Omental fat pad (tissue), 3 donors: ENCODE measurements at regions not wholly inside any gene's neighbourhood (a gene's known extent, or its start where the extent isn't known, plus 50 kb on each side); places are given as distances from the start of the nearest gene placed in this dataset.

Experiments
- ATAC-seq: fragments of 150-250 bp; one replicate; pipeline ENCODE4 v1.9.1; 2016; ENCODE audit warnings: mild to moderate bottlenecking, moderate library complexity; ENCODE audit not compliant: low FRiP score
- DNase-seq: peaks from one replicate; pipeline ENCODE4 v3.0.0-alpha.2; 2019; ENCODE audit warnings: low spot score
- TF ChIP-seq, protein P1 (sequence below), 3 donors: fragments of 450-650 bp; IDR thresholded peaks; one replicate each; pipeline ENCODE4 v1.5.1; 2016 to 2017; ENCODE audit warnings: antibody characterized with exemption in 3 of 3, mild to moderate bottlenecking in 3 of 3, moderate library complexity in 2 of 3

- no peak for DNase-seq
- TF ChIP-seq, protein P1, sequence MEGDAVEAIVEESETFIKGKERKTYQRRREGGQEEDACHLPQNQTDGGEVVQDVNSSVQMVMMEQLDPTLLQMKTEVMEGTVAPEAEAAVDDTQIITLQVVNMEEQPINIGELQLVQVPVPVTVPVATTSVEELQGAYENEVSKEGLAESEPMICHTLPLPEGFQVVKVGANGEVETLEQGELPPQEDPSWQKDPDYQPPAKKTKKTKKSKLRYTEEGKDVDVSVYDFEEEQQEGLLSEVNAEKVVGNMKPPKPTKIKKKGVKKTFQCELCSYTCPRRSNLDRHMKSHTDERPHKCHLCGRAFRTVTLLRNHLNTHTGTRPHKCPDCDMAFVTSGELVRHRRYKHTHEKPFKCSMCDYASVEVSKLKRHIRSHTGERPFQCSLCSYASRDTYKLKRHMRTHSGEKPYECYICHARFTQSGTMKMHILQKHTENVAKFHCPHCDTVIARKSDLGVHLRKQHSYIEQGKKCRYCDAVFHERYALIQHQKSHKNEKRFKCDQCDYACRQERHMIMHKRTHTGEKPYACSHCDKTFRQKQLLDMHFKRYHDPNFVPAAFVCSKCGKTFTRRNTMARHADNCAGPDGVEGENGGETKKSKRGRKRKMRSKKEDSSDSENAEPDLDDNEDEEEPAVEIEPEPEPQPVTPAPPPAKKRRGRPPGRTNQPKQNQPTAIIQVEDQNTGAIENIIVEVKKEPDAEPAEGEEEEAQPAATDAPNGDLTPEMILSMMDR (IDR thresholded peaks at IDR 0.05): no peak
- ATAC-seq: no peak
Observed at GRCh38 chr14:34251662-34252061, 210.4 kb downstream of the SPTSSA start.

GRCh38 chr14:34250959-34251358, 211.1 kb downstream of the SPTSSA start:
- TF ChIP-seq, protein P1 (IDR thresholded peaks at IDR 0.05): no peak
- peak; percentile 31 for ATAC-seq
- no peak for DNase-seq

DNA sequence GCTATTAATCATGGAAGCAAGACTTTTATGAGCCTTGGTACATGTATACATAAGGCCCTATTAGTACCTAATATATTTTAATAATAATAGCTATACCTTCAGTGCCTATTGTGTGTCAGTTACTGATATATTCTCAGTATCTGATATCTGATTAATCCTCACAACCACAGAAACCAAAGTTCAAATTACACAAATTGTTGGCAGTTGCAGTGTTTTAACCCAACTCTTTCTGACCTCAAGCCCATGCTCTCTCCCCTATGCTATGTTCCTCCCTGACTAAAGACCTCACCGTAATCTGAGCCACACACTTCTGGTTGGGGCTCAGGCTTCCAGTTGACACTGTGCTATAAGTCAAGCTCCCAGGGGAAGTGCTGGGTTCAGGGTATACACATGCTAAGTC, 214.4 kb downstream of the SPTSSA start:
- TF ChIP-seq, protein P1 (IDR thresholded peaks at IDR 0.05): no peak

DNA sequence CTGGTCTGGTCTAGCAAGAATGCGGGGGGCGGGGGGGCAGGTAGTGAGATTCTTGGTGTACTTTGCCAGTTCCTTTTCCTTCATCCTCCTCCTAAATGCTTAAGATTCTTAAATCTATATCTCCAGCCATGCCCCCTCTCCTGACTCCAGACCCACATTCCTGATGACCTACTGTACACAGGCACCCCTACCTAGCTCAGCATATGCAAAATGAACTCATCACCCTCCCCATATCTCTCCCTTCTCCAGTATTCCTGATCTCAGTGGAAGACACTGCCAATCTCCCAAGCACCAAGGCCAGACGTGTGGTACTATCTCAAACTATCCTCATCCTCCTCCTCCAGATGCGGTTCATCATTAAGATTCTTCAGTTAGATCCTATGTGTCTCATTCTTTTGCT, 215.8 kb downstream of the SPTSSA start:
- TF ChIP-seq, protein P1 (IDR thresholded peaks at IDR 0.05): no peak
- DNase-seq: no peak

More for the DNA sequence above, 214.4 kb downstream of the SPTSSA start:
- no peak for ATAC-seq
- no peak for DNase-seq

DNA sequence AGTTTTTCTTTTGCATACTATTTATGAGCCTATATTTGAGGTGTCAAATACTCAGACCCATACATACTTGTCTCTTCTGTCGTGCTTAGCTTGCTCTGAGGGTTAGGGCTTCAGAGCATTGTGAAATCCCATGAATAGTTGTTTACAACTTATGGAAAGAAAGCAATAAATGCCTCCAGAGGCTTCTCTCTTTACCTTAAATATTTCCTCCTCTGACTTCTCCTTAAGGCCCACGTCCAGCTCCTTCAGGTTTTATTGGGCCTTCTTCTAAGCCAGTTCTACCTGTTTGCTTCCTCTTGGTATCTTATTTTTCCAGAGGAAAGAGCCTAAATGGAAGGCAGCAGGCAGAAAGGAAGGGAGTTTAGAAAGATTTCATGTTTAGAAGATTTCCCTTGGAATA, 218.6 kb downstream of the SPTSSA start:
- no peak for DNase-seq
- ATAC-seq: no peak
- TF ChIP-seq, protein P1 (IDR thresholded peaks at IDR 0.05): no peak

More for the DNA sequence above, 215.8 kb downstream of the SPTSSA start:
- ATAC-seq: no peak

DNA sequence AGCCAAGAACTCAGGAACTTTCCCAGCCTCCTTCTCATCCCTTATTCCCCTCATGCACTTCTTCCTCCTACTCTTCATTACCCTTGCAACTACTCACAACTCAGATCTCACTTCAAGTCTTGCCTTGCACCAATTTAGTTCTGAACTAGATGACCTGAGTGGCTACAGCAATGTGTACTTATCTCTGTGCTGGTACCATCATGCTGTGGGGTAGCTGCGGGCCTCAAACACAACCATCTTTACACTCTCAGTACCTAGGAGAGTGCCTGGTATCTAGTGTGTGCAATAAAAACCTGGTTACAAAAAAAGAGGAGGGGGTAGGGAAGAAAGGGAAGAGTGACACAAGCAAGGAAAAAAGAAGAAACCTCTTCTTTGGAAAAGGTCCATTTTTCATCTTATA, 219.0 kb downstream of the SPTSSA start:
- TF ChIP-seq, protein P1 (IDR thresholded peaks at IDR 0.05): no peak
- DNase-seq (no peak), ATAC-seq (no peak)

DNA sequence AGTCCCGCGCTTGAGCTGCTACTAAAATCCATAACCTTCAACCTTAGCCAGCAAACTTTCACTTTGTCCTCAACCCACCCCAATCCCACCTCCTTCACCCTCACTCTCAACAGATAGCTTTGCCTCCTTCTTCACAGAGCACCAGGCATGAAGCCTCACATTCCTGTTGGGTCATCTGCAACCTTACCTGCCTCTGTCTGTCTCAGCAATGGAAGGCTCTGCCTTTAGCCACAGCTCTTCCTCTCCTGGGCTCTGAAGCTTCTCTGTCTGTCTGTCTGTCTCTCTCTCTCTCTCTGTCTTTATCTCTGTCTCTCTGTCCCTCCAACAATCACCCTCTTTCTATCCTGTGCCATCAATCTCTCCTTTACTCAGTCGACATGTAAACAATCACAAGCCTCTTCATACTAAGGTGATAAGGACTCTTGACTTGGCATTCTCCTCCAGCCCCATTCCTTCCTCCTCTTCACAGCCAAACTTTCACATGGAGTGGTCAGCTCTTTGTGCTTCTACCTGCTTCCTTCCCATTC, 220.8 kb downstream of the SPTSSA start:
- TF ChIP-seq, protein P1 (IDR thresholded peaks at IDR 0.05): no peak
- DNase-seq (no peak), ATAC-seq (no peak)
